Posterior cingulate gyrus (tissue), 11 donors: ENCODE measurements at regions not wholly inside any gene's neighbourhood (a gene's known extent, or its start where the extent isn't known, plus 50 kb on each side); places are given as distances from the start of the nearest gene placed in this dataset.

Experiments used
- DNase-seq, 10 donors: peaks; one replicate each; pipeline versions ENCODE4 v3.0.0 to v3.0.0-alpha.2; 2020 to 2021; ENCODE audit warnings: mixed read lengths in 3 of 10
- intact Hi-C: fragments of 100-400 bp; cut with DNase I; formaldehyde crosslinking; loops from one replicate; pipeline ENCODE4 v1.15.1; 2023

- intact Hi-C loops, result no loop called here
- no peak for DNase-seq
Observed at GRCh38 chr3:14304101-14305045, 98.0 kb upstream of the SLC6A6 start.

DNA sequence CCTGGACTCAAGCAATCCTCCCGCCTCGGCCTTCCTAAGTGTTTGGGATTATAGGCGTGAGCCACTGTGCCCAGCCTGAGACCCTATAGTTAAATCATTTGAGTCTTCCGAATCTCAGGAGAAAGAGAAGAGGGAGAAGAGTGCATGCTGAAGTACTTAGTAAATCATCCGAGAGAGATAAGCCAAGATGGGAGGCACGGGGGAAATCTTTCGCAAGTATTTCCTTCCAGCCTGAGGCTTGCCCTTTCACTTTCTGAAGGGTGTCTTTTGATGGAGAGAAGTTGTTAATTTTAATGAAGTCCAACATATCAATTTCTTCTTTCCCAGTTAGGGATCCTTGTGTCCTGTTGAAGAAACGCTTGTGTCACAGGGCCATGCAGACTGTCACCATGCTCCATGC is 97.1 kb upstream of the SLC6A6 start:
- no peak for DNase-seq
- intact Hi-C loops, result no loop called here

GRCh38 chr3:14306142-14306541 is 96.3 kb upstream of the SLC6A6 start:
- no peak for DNase-seq
- intact Hi-C loops, result no loop called here

- no peak for DNase-seq
- intact Hi-C loops, result no loop called here
Observed at GRCh38 chr3:14307656-14308302, 94.6 kb upstream of the SLC6A6 start.

GRCh38 chr3:14311729-14312128 is 90.7 kb upstream of the SLC6A6 start:
- DNase-seq, result no peak
- intact Hi-C loops, result no loop called here

DNA sequence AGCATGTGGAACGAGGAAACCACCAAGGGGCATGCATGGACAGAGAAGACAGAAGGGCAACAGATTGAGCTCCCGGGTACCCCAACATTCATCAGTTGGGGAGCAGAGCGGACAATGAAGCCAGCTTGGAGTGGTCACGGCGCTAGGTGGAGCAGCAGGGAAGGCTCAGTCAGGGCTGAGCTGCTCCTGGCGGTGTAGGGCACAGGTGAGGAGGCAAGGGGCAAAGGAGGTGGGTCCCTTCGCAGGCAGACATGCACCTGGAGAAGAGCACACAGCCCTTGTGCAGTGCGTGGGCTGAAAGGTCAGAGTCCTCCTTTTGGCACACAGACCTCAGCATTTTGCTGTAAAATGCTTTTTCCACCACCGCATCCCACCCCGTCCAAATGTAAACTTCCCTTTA is 90.0 kb upstream of the SLC6A6 start:
- intact Hi-C loops, result no loop called here
- no peak for DNase-seq

GRCh38 chr3:14317057-14317553 is 85.3 kb upstream of the SLC6A6 start:
- peak in 1 of 10 donors; percentile 13 for DNase-seq
- intact Hi-C loops, result no loop called here

DNA sequence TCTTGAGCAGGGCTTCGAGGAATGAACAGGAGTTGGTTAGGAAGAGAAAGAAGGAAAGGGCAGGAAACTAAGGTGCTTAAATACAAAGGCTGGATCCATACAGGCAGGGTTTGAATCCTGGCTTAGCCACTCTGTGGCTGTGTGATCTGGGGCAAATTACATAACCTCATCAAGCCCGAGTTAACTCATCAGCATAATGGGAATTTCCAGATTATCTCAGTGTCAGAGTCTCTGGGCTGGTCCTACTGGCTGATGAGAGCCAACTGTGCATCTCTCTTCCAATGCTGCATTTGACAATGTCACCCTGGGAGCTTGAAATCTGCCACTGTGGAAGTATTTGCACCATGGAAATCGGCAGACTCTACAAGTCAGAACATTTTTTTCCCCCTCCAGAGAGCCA is 83.8 kb upstream of the SLC6A6 start:
- intact Hi-C loops, result no loop called here
- DNase-seq, result no peak

- intact Hi-C loops, result no loop called here
- peak in 1 of 10 donors; percentile 18 for DNase-seq
Observed at GRCh38 chr3:14319654-14320182, 82.7 kb upstream of the SLC6A6 start.

DNA sequence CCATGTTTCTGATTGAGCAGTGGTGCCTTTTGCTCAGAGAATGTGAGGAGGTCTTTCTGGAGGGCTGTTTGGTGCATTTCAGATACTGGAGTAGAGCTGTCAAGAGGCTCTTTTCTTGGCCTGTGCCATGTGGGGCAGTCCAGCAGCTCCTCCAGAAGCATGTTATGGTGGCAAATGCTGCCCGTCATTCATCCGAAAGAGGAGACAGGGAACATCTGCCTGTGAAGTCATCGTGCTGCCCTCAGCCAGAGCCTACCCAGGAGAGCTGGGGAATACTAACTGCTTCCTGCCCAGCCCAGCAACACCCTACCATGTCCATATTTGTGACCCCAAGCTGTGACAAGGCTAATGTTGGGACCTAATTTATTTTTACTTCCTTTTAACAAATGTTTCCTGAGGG is 82.2 kb upstream of the SLC6A6 start:
- peak in 1 of 10 donors; percentile 7 for DNase-seq
- intact Hi-C loops, result no loop called here

GRCh38 chr3:14322001-14322400 is 80.4 kb upstream of the SLC6A6 start:
- intact Hi-C loops, result no loop called here

DNA sequence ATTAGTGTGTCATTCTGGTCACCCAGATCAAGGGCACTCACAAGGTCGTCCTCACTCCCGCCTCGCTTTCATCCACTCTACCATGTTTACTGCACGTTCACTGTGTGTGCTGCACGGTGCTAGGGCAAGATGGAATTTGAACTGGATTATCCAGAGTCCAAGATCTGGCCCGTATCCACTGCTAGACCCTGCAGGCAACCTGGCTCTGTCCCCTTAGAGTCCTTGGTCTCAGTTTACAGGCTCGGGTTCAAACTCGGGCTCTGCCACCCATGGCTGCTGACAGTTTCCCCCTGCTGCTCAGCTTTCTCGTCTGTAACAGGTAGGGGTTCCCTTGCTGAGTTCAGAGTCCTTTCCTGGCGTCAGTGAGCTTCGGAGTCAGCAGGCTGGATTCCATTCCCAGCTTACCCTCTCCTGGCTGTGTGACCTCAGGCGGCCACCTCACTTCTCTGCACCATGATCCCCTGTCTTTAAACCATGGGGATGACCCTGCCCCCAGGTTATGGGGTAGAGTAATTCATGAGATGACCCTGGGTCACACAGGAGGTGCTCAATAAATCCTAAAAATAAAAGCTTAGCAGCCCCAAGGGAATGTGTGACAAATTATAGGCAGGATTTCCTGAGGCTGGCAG is 79.6 kb upstream of the SLC6A6 start:
- intact Hi-C loops, result no loop called here
- peak in 2 of 10 donors; percentile 23 to 24 for DNase-seq

More at GRCh38 chr3:14322001-14322400, 80.4 kb upstream of the SLC6A6 start:
- DNase-seq, result no peak

- DNase-seq, result peak in 2 of 10 donors; percentile 37 to 53
- intact Hi-C loops, result no loop called here
Observed at GRCh38 chr3:14323401-14324223, 78.8 kb upstream of the SLC6A6 start.

DNA sequence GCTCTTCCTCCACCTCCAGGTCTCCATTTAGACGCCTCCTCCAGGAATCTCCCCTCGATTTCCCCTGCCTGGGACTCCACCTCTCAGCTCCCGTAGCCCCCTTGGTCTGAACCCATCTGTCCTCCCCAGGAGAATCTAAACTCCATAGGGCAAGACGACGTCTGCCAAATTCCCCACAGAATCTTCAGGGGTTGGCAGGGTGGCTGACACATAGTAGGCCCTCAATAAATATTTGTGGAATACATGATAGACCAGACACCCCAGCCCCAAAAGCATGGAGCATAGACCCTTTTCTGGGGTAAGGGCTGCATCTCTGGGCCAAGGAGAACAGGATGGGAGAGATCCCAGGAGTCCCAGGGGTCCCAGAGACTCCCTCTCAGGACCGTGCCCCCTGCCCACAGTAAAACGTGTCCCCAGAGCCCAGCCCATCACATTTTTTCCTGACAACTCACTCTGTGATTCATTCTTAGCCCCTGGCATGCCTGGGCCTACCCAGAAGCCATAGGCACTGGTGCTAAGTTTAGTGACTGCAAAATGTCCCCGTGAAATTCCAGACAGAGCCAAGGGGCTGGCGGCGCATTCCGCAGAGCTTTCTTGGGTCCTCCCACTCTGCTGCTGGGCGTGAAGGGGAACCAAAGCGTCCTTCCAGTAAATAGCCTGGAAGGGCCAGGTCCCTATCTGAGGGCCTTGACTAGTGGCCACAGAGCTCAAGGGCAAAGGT is 78.0 kb upstream of the SLC6A6 start:
- intact Hi-C loops, result no loop called here
- peak in 2 of 10 donors; percentile 46 to 51 for DNase-seq

DNA sequence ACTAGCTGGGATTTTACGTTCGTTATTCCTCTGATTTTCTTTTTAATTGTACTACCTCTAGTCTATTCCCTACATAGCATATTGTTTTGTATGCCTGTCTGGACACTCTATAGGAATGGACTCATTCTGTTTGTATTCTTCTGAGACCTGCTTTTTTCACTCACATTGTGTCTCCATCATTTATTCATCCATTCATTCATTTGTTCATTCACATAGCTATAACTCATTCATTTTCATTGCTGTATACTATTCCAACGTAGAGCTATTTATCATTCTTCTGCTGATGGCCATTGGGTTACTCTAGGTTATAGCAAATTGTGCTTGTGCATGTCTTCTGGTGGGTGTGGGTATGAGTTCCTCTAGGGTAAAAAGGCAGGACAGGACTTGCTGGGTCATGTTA is 74.0 kb upstream of the SLC6A6 start:
- intact Hi-C loops, result no loop called here
- no peak for DNase-seq

DNA sequence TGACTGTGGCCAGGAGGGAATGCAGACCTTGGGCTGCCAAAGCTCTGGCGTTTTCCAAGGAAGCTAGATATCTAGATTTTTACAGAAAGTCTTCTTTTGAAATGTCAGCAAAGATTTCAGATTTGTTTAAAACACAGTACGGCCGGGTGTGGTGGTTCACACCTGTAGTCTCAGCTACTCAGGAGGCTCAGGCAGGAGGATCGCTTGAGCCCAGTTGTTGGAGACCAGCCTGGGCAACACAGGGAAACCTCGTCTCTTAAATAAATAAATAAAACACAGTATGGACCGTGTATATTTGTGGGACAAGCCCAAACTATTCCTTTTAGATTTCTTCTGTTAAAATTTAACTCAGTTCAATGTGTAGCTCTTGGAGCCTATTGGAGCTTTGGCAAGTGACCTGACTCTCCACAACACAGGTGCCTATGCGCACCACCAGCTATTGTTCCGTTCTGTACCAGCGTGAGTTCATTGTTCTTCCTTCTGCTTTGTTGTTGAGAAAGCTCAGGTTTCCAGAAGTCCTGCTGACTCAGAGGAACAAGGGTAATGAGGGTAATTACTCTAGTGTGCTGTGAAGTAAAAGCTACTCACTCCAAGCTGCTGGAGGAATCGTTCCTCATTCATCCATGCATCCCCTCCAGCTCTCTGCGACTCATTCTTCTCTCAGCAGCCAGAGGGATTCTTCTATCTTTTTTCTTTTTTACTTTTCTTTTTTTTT is 73.1 kb upstream of the SLC6A6 start:
- intact Hi-C loops, result no loop called here
- DNase-seq, result peak in 1 of 10 donors; percentile 18

DNA sequence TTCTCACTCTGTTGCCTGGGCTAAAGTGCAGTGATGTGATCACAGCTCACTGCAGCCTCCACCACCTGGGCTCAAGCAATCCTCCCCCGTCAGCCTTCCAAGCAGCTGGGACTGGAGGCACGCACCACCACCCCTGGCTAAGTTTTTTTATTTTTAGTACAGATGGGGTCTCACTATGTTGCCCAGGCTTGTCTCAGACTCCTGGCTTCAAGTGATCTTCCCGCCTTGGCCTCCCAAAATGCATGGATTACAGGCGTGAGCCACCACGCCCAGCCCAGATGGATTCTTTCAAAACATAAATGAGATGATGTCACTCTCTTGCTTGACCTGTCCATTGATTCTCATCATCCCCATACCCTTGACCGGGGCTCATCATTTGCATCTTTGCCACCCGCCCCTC is 72.6 kb upstream of the SLC6A6 start:
- intact Hi-C loops, result no loop called here

DNA sequence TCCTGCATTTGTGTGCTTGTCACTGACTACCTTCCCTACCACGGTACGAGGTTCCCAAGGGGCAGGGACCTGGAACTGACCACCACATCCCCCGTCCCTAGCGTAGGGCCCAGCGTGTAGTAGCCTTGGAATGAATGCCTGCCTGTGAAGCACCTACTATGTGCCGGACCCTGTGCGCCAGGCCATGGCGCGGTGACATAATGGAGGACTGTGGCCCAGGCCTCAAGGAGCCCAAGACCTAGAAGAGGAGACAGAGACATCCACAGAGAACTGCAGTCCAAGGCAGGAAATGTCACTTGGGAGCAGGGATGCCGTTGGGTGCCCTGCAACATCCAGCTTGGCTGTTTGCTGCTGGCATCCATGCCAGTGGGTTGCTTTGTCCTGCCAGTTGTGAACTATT is 71.9 kb upstream of the SLC6A6 start:
- intact Hi-C loops, result no loop called here
- DNase-seq, result peak in 2 of 10 donors; percentile 5 to 33

More for the DNA sequence above, 72.6 kb upstream of the SLC6A6 start:
- DNase-seq, result peak in 1 of 10 donors; percentile 41

- intact Hi-C loops, result no loop called here
Observed at GRCh38 chr3:14331251-14331650, 71.2 kb upstream of the SLC6A6 start.

More at GRCh38 chr3:14331251-14331650, 71.2 kb upstream of the SLC6A6 start:
- peak in 1 of 10 donors; percentile 6 for DNase-seq
